ENCODE measurements at regions not wholly inside any gene's neighbourhood (a gene's known extent, or its start where the extent isn't known, plus 50 kb on each side); places are given as distances from the start of the nearest gene placed in this dataset.
A peak's percentile ranks its signal among the peaks of the same experiment; 100 is the strongest.
"Not testable (repeated sequence)": the region's sequence is repeated elsewhere in the genome, so short reads cannot be mapped to it uniquely, and the experiment has no call there.

- H3K4me1 ChIP-seq (ENCODE audit: control insufficient read depth in 2 of 2, insufficient read depth in 2 of 2, low read length in 1 of 2); H3K27ac ChIP-seq (ENCODE audit: low read depth in 2 of 2, low read length in 1 of 2); H3K4me3 ChIP-seq (ENCODE audit: low read depth in 1 of 2, low read length in 2 of 2); H3K36me3 ChIP-seq (ENCODE audit: control insufficient read depth in 2 of 2, insufficient read depth in 2 of 2, low read length in 1 of 2); H3K9me3 ChIP-seq (ENCODE audit: control insufficient read depth in 2 of 2, insufficient read depth in 1 of 2, low read depth in 1 of 2, low read length in 1 of 2); H3K27me3 ChIP-seq (ENCODE audit: control insufficient read depth in 1 of 2, insufficient read depth in 2 of 2, low read length in 2 of 2): not testable (repeated sequence)
- 94 to 96% methylated on average over 2 of the region's 2 CpGs for WGBS, 2 donors
These were observed 85.1 kb upstream of the MAP4 start for GRCh38 chr3:48101301-48101650.

- no peaks in the 10 kb centered on the region for H3K4me1 ChIP-seq (ENCODE audit: control insufficient read depth in 2 of 2, insufficient read depth in 2 of 2, low read length in 1 of 2)
- no peaks in the 10 kb centered on the region for H3K9me3 ChIP-seq (ENCODE audit: control insufficient read depth in 2 of 2, insufficient read depth in 1 of 2, low read depth in 1 of 2, low read length in 1 of 2)
- no peaks in the 10 kb centered on the region for H3K36me3 ChIP-seq (ENCODE audit: control insufficient read depth in 2 of 2, insufficient read depth in 2 of 2, low read length in 1 of 2)
- H3K27ac ChIP-seq (ENCODE audit: low read depth in 2 of 2, low read length in 1 of 2) = no peak overlapping the region
- H3K27me3 ChIP-seq (ENCODE audit: control insufficient read depth in 1 of 2, insufficient read depth in 2 of 2, low read length in 2 of 2) = no peaks in the 10 kb centered on the region
- H3K4me3 ChIP-seq (ENCODE audit: low read depth in 1 of 2, low read length in 2 of 2) = no peak overlapping the region
- 42 to 44% methylated on average over 2 of the region's 2 CpGs for WGBS, 2 donors
These were observed 76.1 kb upstream of the MAP4 start for GRCh38 chr3:48092270-48092669.

GRCh38 chr3:48090166-48090939 is 74.1 kb upstream of the MAP4 start:
- Histone ChIP-seq H3K4me3 (ENCODE audit: low read depth in 1 of 2, low read length in 2 of 2) (no peak overlapping the region), H3K27me3 (ENCODE audit: control insufficient read depth in 1 of 2, insufficient read depth in 2 of 2, low read length in 2 of 2) (no peaks in the 10 kb centered on the region), H3K27ac (ENCODE audit: low read depth in 2 of 2, low read length in 1 of 2) (no peak overlapping the region), H3K36me3 (ENCODE audit: control insufficient read depth in 2 of 2, insufficient read depth in 2 of 2, low read length in 1 of 2) (no peaks in the 10 kb centered on the region), H3K9me3 (ENCODE audit: control insufficient read depth in 2 of 2, insufficient read depth in 1 of 2, low read depth in 1 of 2, low read length in 1 of 2) (no peaks in the 10 kb centered on the region), H3K4me1 (ENCODE audit: control insufficient read depth in 2 of 2, insufficient read depth in 2 of 2, low read length in 1 of 2) (no peaks in the 10 kb centered on the region)
- 92 to 93% methylated on average over 19 of the region's 19 CpGs for WGBS, 2 donors

GRCh38 chr3:48088749-48089466 is 72.7 kb upstream of the MAP4 start:
- peak overlapping the region; percentile 85 to 95 for H3K4me3 ChIP-seq (ENCODE audit: low read depth in 1 of 2, low read length in 2 of 2)
- peak overlapping the region; percentile 97 to 98 for H3K27ac ChIP-seq (ENCODE audit: low read depth in 2 of 2, low read length in 1 of 2)
- no peaks in the 10 kb centered on the region for H3K36me3 ChIP-seq (ENCODE audit: control insufficient read depth in 2 of 2, insufficient read depth in 2 of 2, low read length in 1 of 2)
- no peaks in the 10 kb centered on the region for H3K4me1 ChIP-seq (ENCODE audit: control insufficient read depth in 2 of 2, insufficient read depth in 2 of 2, low read length in 1 of 2)
- H3K9me3 ChIP-seq (ENCODE audit: control insufficient read depth in 2 of 2, insufficient read depth in 1 of 2, low read depth in 1 of 2, low read length in 1 of 2) = no peaks in the 10 kb centered on the region
- no peaks in the 10 kb centered on the region for H3K27me3 ChIP-seq (ENCODE audit: control insufficient read depth in 1 of 2, insufficient read depth in 2 of 2, low read length in 2 of 2)
- 0% methylated on average over 79 of the region's 79 CpGs for WGBS, 2 donors

GRCh38 chr3:48088056-48088748 is 72.0 kb upstream of the MAP4 start:
- 0 to 1% methylated on average over 40 of the region's 40 CpGs for WGBS, 2 donors
- Histone ChIP-seq H3K27me3 (ENCODE audit: control insufficient read depth in 1 of 2, insufficient read depth in 2 of 2, low read length in 2 of 2) (no peaks in the 10 kb centered on the region), H3K4me1 (ENCODE audit: control insufficient read depth in 2 of 2, insufficient read depth in 2 of 2, low read length in 1 of 2) (no peaks in the 10 kb centered on the region)

GRCh38 chr3:48086705-48087104 is 70.5 kb upstream of the MAP4 start:
- Histone ChIP-seq H3K27ac (ENCODE audit: low read depth in 2 of 2, low read length in 1 of 2) (peak overlapping the region in 1 of 2 donors; percentile 98), H3K4me3 (ENCODE audit: low read depth in 1 of 2, low read length in 2 of 2) (no peak overlapping the region), H3K4me1 (ENCODE audit: control insufficient read depth in 2 of 2, insufficient read depth in 2 of 2, low read length in 1 of 2) (no peaks in the 10 kb centered on the region), H3K27me3 (ENCODE audit: control insufficient read depth in 1 of 2, insufficient read depth in 2 of 2, low read length in 2 of 2) (no peaks in the 10 kb centered on the region), H3K9me3 (ENCODE audit: control insufficient read depth in 2 of 2, insufficient read depth in 1 of 2, low read depth in 1 of 2, low read length in 1 of 2) (no peaks in the 10 kb centered on the region), H3K36me3 (ENCODE audit: control insufficient read depth in 2 of 2, insufficient read depth in 2 of 2, low read length in 1 of 2) (no peaks in the 10 kb centered on the region)

More at GRCh38 chr3:48088056-48088748, 72.0 kb upstream of the MAP4 start:
- Histone ChIP-seq H3K36me3 (ENCODE audit: control insufficient read depth in 2 of 2, insufficient read depth in 2 of 2, low read length in 1 of 2) (no peaks in the 10 kb centered on the region), H3K4me3 (ENCODE audit: low read depth in 1 of 2, low read length in 2 of 2) (peak overlapping the region; percentile 85 to 95), H3K9me3 (ENCODE audit: control insufficient read depth in 2 of 2, insufficient read depth in 1 of 2, low read depth in 1 of 2, low read length in 1 of 2) (no peaks in the 10 kb centered on the region), H3K27ac (ENCODE audit: low read depth in 2 of 2, low read length in 1 of 2) (peak overlapping the region; percentile 97 to 98)

GRCh38 chr3:48084929-48085328 is 68.7 kb upstream of the MAP4 start:
- H3K4me3 ChIP-seq (ENCODE audit: low read depth in 1 of 2, low read length in 2 of 2) = no peak overlapping the region
- 55 to 62% methylated on average over 1 of the region's 1 CpG for WGBS, 2 donors
- H3K36me3 ChIP-seq (ENCODE audit: control insufficient read depth in 2 of 2, insufficient read depth in 2 of 2, low read length in 1 of 2) = no peaks in the 10 kb centered on the region
- no peaks in the 10 kb centered on the region for H3K4me1 ChIP-seq (ENCODE audit: control insufficient read depth in 2 of 2, insufficient read depth in 2 of 2, low read length in 1 of 2)
- H3K9me3 ChIP-seq (ENCODE audit: control insufficient read depth in 2 of 2, insufficient read depth in 1 of 2, low read depth in 1 of 2, low read length in 1 of 2) = no peaks in the 10 kb centered on the region
- no peaks in the 10 kb centered on the region for H3K27me3 ChIP-seq (ENCODE audit: control insufficient read depth in 1 of 2, insufficient read depth in 2 of 2, low read length in 2 of 2)
- no peak overlapping the region for H3K27ac ChIP-seq (ENCODE audit: low read depth in 2 of 2, low read length in 1 of 2)

- Histone ChIP-seq H3K36me3 (ENCODE audit: control insufficient read depth in 2 of 2, insufficient read depth in 2 of 2, low read length in 1 of 2) (no peaks in the 10 kb centered on the region), H3K9me3 (ENCODE audit: control insufficient read depth in 2 of 2, insufficient read depth in 1 of 2, low read depth in 1 of 2, low read length in 1 of 2) (no peaks in the 10 kb centered on the region), H3K27me3 (ENCODE audit: control insufficient read depth in 1 of 2, insufficient read depth in 2 of 2, low read length in 2 of 2) (no peaks in the 10 kb centered on the region), H3K4me1 (ENCODE audit: control insufficient read depth in 2 of 2, insufficient read depth in 2 of 2, low read length in 1 of 2) (no peaks in the 10 kb centered on the region), H3K27ac (ENCODE audit: low read depth in 2 of 2, low read length in 1 of 2) (no peak overlapping the region), H3K4me3 (ENCODE audit: low read depth in 1 of 2, low read length in 2 of 2) (no peak overlapping the region)
- 64 to 70% methylated on average over 2 of the region's 2 CpGs for WGBS, 2 donors
These were observed 68.0 kb upstream of the MAP4 start for GRCh38 chr3:48084170-48084569.

GRCh38 chr3:48082580-48083184 is 66.5 kb upstream of the MAP4 start:
- no peaks in the 10 kb centered on the region for H3K4me1 ChIP-seq (ENCODE audit: control insufficient read depth in 2 of 2, insufficient read depth in 2 of 2, low read length in 1 of 2)
- H3K27ac ChIP-seq (ENCODE audit: low read depth in 2 of 2, low read length in 1 of 2) = no peak overlapping the region
- H3K27me3 ChIP-seq (ENCODE audit: control insufficient read depth in 1 of 2, insufficient read depth in 2 of 2, low read length in 2 of 2) = no peaks in the 10 kb centered on the region
- 70 to 83% methylated on average over 4 of the region's 4 CpGs for WGBS, 2 donors
- no peaks in the 10 kb centered on the region for H3K36me3 ChIP-seq (ENCODE audit: control insufficient read depth in 2 of 2, insufficient read depth in 2 of 2, low read length in 1 of 2)
- H3K9me3 ChIP-seq (ENCODE audit: control insufficient read depth in 2 of 2, insufficient read depth in 1 of 2, low read depth in 1 of 2, low read length in 1 of 2) = no peaks in the 10 kb centered on the region
- H3K4me3 ChIP-seq (ENCODE audit: low read depth in 1 of 2, low read length in 2 of 2) = no peak overlapping the region
